ENCODE measurements at regions not wholly inside any gene's neighbourhood (a gene's known extent, or its start where the extent isn't known, plus 50 kb on each side); places are given as distances from the start of the nearest gene placed in this dataset.

GRCh38 chr2:224134003-224134734, 95.1 kb upstream of the SERPINE2 start:
- TF ChIP-seq EZH2 (IDR thresholded peaks at IDR 0.05; ENCODE audit: low read length) (no peak), CTCF (optimal IDR thresholded peaks at IDR 0.05 in 1 of 3, IDR thresholded peaks at IDR 0.05 in 1 of 3, conservative IDR thresholded peaks at IDR 0.05 in 1 of 3; ENCODE audit: extremely low read depth in 1 of 3, insufficient read depth in 2 of 3, low read length in 3 of 3) (no peak)
- no peaks in the 10 kb centered on the region for H3K36me3 ChIP-seq (ENCODE audit: control insufficient read depth in 2 of 2, extremely low read depth in 1 of 2, insufficient read depth in 2 of 2, low read length in 2 of 2)
- no peaks in the 10 kb centered on the region for H3K9me1 ChIP-seq (ENCODE audit: control insufficient read depth, extremely low read depth, insufficient read depth, low read length)
- dilution Hi-C loops (cut with MboI; ENCODE audit: extremely low pct_ligation_motif_present, low sequenced_read_pairs) = no loop called here
- no peak overlapping the region for H3K4me3 ChIP-seq (ENCODE audit: control insufficient read depth in 2 of 3, extremely low read depth in 1 of 3, insufficient read depth in 2 of 3, low read depth in 1 of 3, low read length in 3 of 3)
- no peaks in the 10 kb centered on the region for H3K9me3 ChIP-seq (ENCODE audit: control insufficient read depth, low read depth, low read length)
- H4K20me1 ChIP-seq (ENCODE audit: control insufficient read depth, extremely low read depth, insufficient read depth, low read length) = no peaks in the 10 kb centered on the region
- no peaks in the 10 kb centered on the region for H3K27me3 ChIP-seq (ENCODE audit: control insufficient read depth, extremely low read depth, insufficient read depth, low read length)
- no peak overlapping the region for H2AFZ ChIP-seq (ENCODE audit: control insufficient read depth, low read length)
- H3K9ac ChIP-seq (ENCODE audit: control insufficient read depth, extremely low read depth, insufficient read depth, low read length) = no peak overlapping the region
- no peak for FAIRE-seq
- DNase-seq (ENCODE audit: low read depth, low spot score) = no peak
- no peak overlapping the region for H3K27ac ChIP-seq (ENCODE audit: control insufficient read depth, insufficient read depth, low read length)
- H3K79me2 ChIP-seq (ENCODE audit: control insufficient read depth, insufficient read depth, low read length) = no peaks in the 10 kb centered on the region
- H3K4me2 ChIP-seq (ENCODE audit: control insufficient read depth, extremely low read depth, insufficient read depth, low read depth, low read length) = no peak overlapping the region
- no peaks in the 10 kb centered on the region for H3K4me1 ChIP-seq (ENCODE audit: control insufficient read depth, extremely low read depth, insufficient read depth, low read length)

- TF ChIP-seq CTCF (optimal IDR thresholded peaks at IDR 0.05 in 1 of 3, IDR thresholded peaks at IDR 0.05 in 1 of 3, conservative IDR thresholded peaks at IDR 0.05 in 1 of 3; ENCODE audit: extremely low read depth in 1 of 3, insufficient read depth in 2 of 3, low read length in 3 of 3) = no peak
- TF ChIP-seq EZH2 (IDR thresholded peaks at IDR 0.05; ENCODE audit: low read length) = no peak
- DNase-seq (ENCODE audit: low read depth, low spot score) (no peak), FAIRE-seq (peak; percentile 29)
- Histone ChIP-seq H3K9me1 (ENCODE audit: control insufficient read depth, extremely low read depth, insufficient read depth, low read length) (no peaks in the 10 kb centered on the region), H4K20me1 (ENCODE audit: control insufficient read depth, extremely low read depth, insufficient read depth, low read length) (no peaks in the 10 kb centered on the region), H3K27me3 (ENCODE audit: control insufficient read depth, extremely low read depth, insufficient read depth, low read length) (no peaks in the 10 kb centered on the region), H3K9ac (ENCODE audit: control insufficient read depth, extremely low read depth, insufficient read depth, low read length) (no peak overlapping the region), H3K4me1 (ENCODE audit: control insufficient read depth, extremely low read depth, insufficient read depth, low read length) (no peaks in the 10 kb centered on the region), H3K4me2 (ENCODE audit: control insufficient read depth, extremely low read depth, insufficient read depth, low read depth, low read length) (no peak overlapping the region), H3K9me3 (ENCODE audit: control insufficient read depth, low read depth, low read length) (no peaks in the 10 kb centered on the region), H3K4me3 (ENCODE audit: control insufficient read depth in 2 of 3, extremely low read depth in 1 of 3, insufficient read depth in 2 of 3, low read depth in 1 of 3, low read length in 3 of 3) (no peak overlapping the region), H2AFZ (ENCODE audit: control insufficient read depth, low read length) (no peak overlapping the region), H3K27ac (ENCODE audit: control insufficient read depth, insufficient read depth, low read length) (no peak overlapping the region), H3K36me3 (ENCODE audit: control insufficient read depth in 2 of 2, extremely low read depth in 1 of 2, insufficient read depth in 2 of 2, low read length in 2 of 2) (no peaks in the 10 kb centered on the region), H3K79me2 (ENCODE audit: control insufficient read depth, insufficient read depth, low read length) (no peaks in the 10 kb centered on the region)
- dilution Hi-C loops (cut with MboI; ENCODE audit: extremely low pct_ligation_motif_present, low sequenced_read_pairs) = no loop called here
Measured at GRCh38 chr2:224133387-224133786, 94.3 kb upstream of the SERPINE2 start.
